Hypothalamus (tissue), 51 donors: ENCODE measurements at regions not wholly inside any gene's neighbourhood (a gene's known extent, or its start where the extent isn't known, plus 50 kb on each side); places are given as distances from the start of the nearest gene placed in this dataset.

Source experiments
- DNase-seq, 51 donors: peaks; one replicate each; lab custom pipeline; 2025; lab: John Stamatoyannopoulos, UW

DNA sequence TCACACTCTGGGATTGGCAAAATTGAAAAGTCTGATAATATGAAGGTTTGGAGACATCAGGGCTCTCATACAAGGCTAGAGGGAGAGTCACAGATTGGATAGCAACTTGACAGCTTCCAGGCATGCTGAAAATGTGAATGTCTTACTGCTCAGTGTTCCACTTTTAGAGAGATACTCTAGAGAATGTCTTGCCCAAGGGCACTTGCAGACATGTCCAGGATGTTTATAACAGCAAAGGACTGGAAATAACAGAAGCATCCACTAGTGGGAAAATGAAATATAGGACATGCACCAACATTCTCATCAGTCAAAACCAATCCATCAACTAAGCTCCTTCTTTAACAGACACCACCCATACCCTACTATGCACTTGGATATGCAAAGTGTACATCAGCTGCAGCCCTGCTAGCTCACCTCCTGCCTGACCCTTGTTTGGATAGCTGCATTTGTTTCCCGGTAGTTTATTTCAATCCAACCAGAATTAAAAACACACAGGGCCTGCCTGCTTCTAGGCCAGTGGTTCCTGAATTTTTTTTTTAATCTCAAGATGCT, 101.6 kb upstream of the ARHGEF3 start:
- DNase-seq = no peak

DNA sequence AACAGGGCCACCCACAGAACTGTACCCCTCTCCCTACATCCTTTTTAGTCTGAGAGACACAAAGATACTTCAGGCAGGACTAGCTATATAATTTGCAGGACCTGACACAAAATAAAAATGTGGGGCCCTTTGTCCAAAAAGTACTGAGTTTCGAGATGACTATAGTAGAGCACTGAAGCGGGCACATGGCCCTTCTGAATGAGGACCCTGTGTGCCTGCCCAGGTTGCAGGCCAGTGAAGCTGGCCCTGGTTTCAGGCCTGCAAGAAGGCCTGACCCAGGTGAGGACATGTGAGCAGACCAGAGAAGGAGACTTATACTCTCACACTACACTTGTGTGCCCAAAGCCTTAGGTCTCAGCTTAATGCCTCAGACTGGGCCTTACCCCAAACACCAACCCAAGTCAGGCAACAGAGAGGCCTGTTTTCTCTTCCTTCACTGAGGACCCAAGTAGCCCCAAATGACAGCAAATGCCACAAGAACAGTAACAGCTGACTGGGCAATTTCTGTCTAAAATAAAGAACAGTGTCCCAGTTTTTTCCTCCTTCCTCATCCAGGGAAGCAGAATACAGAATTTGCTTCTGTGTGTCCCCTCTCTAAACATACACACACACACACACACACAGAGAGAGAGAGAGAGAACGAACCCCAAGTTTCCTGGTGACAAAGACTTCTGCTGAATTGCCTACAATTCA, 100.9 kb upstream of the ARHGEF3 start:
- DNase-seq = no peak

DNA sequence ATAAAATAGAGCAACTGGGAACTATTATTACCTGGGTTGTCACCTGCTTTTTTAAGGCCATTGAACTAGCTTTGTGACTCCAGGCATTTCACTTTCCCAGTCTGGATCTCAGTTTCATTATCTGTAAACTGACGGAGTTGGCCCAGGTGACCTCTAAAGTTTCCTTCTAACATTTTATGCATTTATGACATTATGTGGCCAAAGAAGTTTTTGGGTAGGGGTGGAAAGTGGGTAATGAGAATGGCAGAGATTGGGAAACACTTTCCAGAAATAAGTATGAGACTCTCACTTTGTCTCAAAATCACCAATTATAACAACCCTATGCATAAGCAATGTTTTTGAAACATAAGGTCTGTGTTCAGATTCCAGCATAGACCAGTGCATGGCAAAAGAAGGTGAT, 99.1 kb upstream of the ARHGEF3 start:
- no peak for DNase-seq

DNA sequence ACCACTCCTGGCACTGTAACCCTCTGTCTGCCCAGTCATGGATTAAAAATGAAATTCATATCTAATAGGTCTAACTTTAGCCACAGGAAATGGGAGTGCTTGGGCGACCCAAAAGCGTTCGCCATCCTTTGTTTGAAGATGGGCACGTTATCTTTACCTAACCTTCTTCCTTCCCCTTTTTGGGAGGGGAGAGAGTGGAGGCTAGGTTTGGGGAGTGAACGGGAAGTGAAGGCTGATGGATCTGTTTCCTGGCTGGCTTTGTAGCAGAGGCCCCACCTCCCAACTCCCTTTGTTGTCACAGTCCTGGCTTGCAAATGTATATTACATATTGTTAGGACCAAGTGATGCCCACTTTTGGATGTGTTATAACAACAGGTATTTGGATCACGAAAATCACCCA, 98.1 kb upstream of the ARHGEF3 start:
- DNase-seq = no peak

DNA sequence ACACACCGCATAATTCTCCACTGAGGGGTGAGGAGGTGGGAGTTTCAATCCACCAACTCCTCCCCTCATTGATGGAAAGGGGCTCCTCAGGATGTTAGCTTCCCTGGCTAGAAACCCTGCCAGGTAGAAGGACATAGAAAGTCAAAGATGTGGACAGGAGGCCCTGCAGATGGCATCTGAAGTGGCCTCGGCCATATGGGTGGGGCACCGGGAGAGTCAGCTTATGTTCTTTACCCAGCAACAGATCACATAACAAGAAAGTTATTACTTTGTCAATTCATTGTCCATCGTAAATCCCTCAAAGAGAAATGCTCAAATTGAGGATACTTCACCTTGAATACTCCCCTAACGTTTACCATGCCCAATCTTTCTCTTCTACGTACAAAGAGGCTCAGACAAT, 97.3 kb upstream of the ARHGEF3 start:
- no peak for DNase-seq

DNA sequence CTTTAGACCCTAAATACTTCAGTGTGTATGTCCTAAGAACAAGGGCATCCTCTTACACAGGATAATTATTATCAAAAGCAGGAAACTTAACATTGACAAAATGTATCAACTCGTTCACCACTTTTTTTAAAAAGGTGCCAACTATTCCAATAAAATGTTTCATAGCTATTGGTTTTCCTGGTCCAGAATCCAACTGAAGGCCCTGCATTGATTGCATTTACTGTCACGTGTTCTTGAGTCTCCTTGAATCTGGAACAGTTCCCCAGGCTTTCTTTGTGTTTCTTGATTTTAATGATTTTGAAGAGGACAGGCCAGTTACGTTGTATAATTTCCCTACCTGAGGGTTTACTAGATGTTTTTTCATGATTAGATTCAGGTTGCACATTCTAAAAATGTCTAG, 94.6 kb upstream of the ARHGEF3 start:
- DNase-seq = no peak

DNA sequence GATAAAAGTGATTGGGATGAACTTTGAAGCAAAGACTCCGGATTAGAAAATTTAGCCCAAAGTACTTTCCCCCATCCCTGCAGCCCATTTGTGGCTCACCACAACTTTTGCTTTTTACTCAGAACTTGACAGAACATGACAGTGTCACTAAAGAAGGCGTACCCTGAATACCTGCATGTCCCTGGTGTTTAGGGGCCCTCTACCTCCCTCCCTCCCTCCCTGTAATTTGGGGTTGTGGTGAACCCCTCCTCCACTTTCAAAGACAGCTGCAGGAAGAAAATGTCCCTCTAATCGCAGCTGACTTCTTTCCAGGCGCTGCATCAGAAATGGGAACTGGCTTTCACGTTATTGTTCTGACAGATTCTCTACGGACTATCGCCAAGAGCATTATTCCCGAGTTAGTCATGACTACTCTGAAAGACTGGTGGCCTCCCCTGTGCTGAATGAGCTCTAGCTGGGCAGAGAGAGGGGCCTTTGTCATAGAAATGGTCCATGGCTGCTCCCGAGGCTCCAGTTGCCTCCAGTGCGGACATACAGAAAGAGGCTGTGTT, 93.2 kb upstream of the ARHGEF3 start:
- DNase-seq = peak in 34 of 51 donors; percentile 6 to 79 (median 38)

DNA sequence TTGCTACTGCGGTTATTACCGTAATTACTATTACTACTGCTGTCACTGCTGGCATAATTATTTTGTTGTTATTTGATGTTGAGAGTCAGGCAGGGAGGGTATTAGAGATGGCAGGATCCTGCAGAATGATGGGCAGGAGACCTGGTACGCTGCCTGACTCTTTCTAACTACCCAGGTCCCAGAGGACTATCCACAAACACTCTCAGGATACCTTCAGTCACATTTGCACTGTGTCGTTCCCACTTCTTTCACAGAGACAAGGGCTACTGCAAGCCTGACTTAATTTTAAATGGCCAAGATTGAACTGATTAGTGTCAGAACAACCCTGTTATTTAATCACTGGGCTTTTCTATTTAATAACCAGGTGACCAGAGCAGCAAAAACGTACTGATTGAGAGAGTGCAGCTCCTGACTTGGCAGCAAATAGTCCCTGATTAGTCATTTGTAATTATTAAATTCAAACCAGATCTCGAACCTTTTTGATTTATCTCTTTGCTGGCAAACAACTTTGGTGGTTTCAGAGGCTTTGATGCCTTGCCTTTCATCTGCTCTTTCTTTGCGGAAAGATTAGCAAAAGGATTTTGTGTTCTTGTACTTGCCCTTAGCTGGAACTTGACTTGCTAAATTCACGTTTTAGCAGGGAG, 88.8 kb upstream of the ARHGEF3 start:
- no peak for DNase-seq

DNA sequence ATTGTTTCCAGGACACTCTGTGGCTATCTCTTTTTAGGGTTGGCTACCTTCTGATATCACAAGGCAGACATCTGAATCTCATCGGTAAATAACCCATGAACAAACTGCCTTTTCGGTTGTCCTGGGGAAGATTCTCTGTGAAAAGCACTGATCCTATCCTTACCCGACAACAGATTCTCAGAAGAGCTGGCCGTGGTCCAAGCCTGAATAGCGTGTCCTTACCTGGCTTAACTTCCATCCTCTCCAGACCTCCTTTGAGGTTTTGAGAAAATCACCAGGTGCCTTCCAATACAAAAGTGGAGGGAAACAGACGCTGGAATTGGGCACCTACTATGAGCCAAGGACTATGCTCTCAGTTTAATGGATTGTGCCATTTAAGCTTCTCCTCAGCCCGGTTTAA, 87.4 kb upstream of the ARHGEF3 start:
- peak in 1 of 51 donors; percentile 3 for DNase-seq

DNA sequence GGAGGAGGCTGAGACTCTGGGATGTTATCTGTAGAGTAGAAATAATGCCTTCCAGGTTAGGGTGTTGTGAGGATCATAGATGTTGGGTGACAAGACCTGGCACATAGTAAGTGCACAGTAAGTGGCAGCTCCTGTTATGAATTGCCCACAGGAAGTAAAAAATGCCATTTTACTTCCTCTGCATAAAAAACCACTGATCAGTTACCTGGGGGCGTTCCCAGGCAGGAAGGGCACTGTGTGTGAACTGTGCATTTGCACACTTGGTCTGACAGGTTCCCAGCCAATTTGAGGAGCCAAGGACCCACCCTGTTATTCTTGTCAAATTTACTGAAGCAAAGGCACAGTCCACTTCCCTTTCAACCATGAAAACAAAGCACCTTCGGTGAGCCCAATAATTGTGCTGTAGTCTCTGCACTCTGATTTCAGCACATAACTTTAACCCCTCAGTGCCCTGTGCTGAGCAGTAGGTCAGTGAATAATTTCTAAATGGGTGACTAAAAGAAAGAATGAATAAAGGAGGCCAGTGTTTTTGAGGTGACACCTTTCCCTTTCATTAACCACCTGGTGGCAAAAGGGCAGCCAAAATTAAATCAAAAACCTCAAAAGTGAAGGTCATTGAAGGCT, 85.8 kb upstream of the ARHGEF3 start:
- no peak for DNase-seq

DNA sequence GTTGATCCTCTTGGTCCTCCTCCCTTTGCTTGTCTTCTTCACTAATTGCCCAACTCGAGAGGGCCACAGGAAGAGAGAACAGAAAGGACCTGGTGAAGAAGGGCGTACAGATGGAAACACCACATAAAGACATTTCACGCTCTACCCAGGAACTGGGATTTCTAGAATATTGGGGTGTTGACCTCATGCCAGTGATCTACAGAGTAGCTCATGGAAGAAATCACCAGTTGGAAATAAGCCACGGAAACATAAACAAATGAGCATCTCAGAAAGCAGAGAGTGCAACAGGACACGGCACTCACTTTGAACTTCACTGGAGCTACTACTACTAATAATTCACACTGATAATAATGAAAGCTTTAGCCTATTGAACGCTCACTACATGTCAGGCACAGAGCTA, 84.6 kb upstream of the ARHGEF3 start:
- DNase-seq = no peak

DNA sequence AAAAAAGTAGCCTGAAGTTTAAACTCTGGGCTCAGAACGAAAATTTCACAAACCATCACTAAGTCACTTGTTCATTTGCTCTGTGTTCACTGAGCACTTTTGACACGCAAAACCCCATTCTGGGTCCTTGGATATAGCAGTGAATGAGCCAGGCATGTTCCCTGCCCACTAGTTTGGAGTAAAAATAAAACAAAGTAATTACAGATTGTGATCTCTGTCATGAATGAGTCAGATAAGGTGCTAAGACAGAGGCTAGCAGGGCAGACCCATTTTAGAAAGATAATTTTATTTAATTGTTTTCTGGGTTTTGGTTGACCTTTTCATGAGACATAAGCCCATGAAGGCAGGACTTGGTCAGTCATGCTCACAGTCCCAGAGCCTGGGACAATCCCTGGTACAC, 84.1 kb upstream of the ARHGEF3 start:
- no peak for DNase-seq

DNA sequence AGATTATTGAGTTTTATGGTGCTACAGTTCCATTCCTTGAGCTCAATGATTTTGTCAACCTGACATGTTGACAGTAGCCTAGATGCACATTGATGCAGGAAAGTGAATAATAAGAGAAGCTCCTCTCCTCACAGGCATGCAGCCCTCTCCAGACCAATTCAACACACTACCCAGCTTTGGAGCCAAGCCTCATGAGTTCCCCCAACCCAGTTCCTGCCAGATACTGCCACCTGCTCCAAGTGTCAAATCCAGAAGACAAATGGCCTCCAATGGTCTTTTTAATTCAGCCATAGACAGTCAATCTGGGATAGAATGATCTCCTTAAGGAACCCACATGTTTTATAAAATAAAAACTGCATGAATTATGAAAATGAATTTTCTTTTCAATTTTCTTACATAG, 83.7 kb upstream of the ARHGEF3 start:
- no peak for DNase-seq

DNA sequence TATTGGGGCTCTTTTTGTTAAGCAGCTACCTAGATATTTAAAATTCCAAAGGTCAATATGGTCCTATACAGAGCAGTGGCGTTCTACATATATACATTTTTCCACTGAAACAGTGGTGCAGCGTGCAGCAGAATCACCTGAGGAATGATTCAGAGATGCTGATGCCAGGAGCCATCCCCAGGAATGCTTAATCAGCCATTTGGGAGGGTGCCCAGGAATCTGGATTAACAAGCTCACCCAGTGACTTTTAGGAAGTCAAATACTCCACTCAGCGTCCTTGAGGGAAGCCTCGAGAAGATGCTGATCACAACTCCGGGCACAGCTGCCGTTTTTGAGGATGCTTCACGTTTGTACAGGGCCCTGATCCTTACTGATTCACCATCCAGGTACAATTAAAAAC, 82.6 kb upstream of the ARHGEF3 start:
- DNase-seq = no peak

DNA sequence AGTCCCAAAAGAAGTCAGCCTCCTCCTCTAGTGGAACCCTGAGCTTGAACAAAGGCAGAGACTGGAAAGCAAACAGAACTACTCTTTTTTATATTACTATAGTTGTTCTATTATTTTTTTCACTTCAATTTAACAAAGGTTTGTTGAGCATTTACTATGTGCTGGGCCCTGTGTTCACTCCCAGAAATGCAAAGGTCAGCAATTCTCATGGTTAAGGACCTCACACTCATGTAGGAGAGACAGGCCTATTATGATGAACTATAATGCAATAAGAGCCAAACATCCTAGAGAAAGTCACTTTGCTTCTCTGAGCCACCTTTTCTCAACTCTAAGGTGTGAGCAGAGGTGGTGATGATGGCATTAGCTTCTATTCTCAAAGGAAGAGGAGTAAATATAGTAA, 82.1 kb upstream of the ARHGEF3 start:
- DNase-seq = no peak

DNA sequence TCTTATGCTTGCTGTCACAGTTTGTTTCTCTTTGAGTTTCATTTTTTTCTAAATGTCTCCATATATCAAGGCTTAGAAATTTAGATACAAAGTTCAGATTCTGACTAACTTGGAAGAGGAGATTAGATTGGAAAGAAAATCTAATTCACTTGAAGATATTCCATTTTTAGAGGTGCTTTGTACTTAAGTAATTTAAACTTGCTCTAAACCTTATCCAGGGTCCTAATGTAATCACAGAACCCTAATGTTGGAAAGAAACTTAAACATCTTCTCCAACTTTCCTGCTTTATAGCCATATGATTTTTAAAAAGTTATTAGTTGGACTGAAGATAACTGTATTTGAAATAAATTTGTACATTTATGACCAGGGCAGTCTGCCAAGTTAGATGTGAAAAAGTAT, 81.1 kb upstream of the ARHGEF3 start:
- no peak for DNase-seq

DNA sequence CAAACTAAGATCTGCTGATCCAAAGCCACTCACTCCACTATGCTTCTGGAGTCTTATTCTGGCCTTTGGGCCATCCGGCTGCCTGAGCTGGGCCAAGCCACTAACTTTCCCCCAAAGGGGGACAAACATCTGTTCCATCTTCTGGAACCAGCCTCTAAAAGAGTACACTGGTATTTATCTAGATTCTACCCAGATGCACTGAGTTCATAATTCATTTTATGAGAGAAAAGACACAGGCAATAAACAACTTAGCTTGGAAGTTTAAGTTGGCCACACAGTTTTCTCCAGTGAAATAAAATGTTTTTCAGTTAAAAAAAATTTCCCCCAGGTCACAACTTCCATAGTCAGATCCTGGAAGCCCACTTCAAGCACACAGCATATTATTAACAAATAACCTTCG, 80.1 kb upstream of the ARHGEF3 start:
- DNase-seq = no peak

DNA sequence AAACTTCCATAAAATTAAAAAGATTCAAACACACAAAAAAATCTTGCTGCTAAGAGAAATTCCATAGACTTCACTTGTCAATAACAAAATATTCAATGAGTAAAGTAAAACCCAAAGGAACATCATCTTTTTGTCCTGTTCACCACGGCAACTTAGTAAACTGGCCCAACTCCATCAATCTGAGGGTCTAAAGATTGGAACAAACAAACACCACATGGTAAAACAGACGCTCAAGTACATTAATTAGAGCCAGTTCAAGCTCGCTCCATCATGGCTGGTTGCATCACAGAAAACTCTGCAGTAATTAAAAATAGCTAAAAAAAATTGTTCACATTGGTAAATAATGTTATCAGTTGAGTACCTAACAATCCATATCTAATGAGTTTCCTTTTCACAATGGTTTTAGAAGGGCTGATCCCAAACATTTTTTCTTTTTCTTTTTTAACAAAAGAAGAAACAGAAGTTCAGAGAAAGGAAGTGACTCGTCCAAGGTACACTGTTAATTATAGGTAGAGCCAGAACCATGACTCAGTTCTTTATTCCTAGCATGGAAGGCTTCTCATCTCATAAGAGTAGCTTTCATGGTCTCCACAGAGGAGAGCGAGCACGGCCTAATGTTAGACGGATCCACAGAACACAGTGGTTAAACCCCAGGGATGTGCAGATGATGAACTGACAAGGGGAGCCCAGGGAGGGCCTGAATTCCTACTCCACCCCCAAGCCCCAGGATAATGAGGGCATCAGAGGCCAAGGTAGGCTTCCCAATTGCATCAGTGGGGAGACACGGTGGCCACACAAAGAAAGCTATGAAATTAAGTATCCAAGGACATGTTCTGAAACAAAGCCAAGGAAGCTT, 79.2 kb upstream of the ARHGEF3 start:
- DNase-seq = no peak

DNA sequence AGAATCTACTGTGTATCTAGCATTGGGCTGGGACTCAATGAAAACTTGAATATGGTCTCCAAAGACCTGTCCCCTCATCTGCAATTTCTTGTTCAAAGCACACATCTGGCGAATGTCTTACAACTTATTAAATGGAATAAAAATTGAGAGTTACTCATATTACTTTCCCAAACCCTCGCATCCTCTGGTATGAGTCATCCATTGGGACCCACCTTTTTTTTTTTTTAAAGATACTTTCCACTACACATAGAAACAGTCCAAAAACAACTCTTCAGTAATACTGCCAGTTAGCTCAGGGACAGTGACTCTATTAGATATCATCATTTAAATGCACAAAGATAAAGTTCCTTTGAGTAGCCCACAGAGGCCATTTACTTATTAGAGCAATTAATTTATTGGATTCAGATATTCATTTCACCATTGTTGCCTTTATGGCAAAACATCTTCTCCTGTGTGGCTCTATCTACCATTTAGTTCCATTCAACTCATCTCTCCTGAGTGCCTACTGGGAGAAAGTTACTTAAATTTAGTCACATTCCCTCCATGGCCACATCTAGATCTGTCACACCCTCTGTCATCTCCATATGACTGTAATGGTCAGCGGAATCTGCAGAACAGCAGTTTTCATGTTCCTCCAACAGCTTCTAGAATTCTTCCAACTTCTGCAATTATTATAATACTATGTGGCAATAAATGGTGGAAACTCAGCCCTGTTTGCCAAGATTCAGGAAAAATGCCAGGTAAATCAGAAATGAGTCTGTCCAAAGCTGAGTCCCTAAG, 77.9 kb upstream of the ARHGEF3 start:
- no peak for DNase-seq

DNA sequence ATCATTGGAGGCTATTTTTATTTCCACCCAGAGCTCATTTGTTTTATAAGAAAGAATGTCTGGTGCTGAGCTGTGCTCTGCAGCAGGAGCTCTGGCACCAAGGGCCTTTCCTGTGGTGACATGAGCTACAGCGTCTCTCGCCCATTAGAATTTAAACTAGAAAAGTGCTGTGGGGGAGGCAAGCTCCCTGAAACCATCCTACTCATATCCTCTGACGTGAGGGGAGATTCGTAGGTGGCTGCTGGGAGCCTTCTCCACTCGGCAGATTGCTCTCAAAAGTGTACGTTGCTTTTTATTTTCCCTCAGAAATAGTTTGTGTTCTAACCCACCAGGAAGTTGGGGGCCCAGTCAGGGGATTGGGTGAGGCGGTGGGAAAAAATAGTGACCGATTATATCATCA, 76.3 kb upstream of the ARHGEF3 start:
- peak in 1 of 51 donors; percentile 20 for DNase-seq
